ENCODE measurements at regions not wholly inside any gene's neighbourhood (a gene's known extent, or its start where the extent isn't known, plus 50 kb on each side); places are given as distances from the start of the nearest gene placed in this dataset.

DNA sequence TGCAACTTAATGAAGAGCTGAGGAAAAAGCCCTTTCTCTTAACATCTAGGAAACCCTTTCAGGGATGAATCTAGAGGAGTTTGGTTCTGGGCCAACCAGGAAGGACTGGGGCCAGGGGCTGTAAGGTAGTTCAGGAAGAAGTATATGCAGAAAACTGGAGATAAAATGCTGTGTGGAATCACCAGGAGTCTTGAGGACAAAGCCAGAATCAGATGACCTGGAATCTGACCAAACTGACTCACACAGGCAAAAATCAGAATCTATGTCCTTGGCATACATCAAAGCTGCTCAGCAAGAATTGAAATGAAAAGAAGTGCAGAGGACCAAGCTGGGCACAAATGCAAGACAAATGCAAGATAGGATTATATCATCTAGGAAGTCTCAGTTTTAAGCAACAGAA, 59.4 kb upstream of the ATP2C1 start:
- in situ Hi-C loops (cut with HindIII; ENCODE audit: low pct_unique_long_range_greater_than_20kb, low sequenced_read_pairs) = no loop called here
- DNase-seq (ENCODE audit: low read depth, low spot score) = no peak

DNA sequence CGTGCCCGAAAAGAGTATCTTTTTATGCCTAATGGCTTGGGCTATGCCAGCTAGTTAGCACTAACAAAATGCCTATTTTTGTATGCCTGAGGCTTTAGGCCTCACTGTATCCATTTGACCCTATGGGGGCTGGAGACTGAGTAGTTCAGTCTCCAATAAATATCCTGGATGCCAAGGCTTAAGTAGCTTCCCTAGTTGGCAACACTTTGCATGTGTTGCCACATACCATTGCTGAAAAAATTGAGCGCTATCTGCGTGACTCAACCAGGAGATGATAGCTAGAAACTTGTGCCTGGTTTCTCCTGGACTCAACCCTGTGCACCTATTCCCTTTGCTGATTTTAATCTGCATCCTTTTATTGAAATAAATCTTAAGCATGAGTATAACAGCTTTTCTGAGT, 58.4 kb upstream of the ATP2C1 start:
- no peak for DNase-seq (ENCODE audit: low read depth, low spot score)
- in situ Hi-C loops (cut with HindIII; ENCODE audit: low pct_unique_long_range_greater_than_20kb, low sequenced_read_pairs) = no loop called here

DNA sequence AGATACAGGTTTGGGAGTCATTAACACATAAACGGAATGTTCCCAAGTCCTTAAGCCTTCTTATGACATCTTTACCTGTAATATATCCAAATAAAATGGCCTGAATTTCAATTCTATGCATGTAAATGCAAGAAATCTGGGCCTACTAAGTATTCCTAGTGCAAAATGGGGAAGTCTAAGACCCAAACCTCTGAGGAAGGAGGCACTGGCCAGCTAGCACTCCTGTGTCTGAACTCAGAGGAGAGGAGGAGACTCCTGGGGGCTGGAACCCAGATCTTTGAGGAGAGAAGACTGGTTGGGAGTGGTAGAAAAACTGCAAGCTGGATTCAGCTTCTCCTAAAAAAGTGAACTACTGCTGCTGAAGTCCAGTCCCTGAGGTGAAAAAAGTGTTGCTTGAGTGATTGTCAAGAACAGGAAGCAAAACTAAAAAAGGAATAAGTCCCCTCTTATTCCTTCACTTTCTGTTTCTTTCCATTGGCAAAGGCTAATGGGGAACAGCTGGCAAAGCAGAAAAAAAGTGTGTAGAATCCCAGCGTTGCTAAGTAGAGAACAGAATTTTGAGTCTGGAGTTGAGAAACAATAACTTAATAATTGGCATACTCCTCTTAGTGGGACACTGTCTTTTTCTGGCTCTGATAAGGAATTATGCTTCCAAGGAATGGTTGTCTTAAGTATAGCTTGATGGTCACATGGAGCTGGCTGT, 54.8 kb upstream of the ATP2C1 start:
- in situ Hi-C loops (cut with HindIII; ENCODE audit: low pct_unique_long_range_greater_than_20kb, low sequenced_read_pairs) = no loop called here
- DNase-seq (ENCODE audit: low read depth, low spot score) = no peak

DNA sequence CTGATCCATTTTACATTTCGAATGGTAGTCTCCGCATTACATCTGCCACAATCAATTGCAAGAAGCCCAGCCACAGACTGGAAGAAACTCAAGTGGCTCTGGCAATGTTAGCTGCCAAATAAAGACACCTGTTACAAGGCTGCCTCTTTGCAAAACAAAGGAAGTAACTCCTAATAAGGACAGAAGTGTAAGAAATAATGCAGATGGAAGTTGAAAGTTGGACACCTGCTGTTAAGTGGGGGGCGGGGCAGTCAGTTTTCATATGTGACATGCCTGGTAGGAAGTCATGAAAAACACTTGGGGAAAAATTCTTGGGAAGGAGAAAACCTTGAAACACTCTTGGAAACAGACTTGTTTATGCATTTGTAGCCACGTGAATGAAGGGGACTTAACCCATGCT, 54.1 kb upstream of the ATP2C1 start:
- DNase-seq (ENCODE audit: low read depth, low spot score) = no peak
- in situ Hi-C loops (cut with HindIII; ENCODE audit: low pct_unique_long_range_greater_than_20kb, low sequenced_read_pairs) = no loop called here

DNA sequence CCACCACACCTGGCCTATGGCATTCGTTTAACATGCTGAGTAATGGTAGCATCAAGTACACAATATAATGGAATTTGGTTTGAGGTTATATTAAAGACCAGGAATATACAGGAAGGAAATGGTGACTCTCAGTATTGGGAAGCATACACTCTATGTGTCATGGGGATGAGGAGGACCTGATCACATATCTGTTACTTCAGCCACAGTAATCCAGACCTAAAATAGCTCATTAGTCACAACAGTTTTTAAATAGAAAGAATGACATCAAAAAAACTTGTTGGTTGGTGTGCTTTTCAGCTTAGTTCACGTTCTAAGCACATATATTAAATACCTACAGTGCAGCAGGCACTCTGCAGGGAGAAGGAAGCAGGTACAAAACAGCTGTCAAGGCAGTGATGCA, 52.5 kb upstream of the ATP2C1 start:
- DNase-seq (ENCODE audit: low read depth, low spot score) = no peak
- in situ Hi-C loops (cut with HindIII; ENCODE audit: low pct_unique_long_range_greater_than_20kb, low sequenced_read_pairs) = no loop called here

DNA sequence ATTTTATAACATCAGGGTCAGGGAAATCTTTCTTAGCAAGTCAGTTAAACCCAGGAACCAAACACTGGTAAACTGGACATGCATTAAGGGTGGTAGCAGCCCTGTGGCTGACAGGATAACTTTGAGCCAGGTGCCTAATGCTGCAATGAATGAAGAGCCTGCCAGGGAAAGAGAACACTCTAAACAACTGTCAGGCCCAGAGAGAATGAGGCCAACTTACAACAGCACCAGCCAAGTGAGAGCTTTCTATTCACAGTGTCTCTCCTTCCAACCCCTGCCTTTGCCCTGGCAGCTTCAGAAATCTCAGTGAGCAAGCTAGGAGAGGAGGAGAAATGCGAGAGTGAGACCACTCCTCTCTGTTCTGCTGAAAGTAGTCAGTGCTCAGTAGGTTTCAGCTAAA, 50.4 kb upstream of the ATP2C1 start:
- in situ Hi-C loops (cut with HindIII; ENCODE audit: low pct_unique_long_range_greater_than_20kb, low sequenced_read_pairs) = no loop called here

More for the DNA sequence above, 50.4 kb upstream of the ATP2C1 start:
- DNase-seq (ENCODE audit: low read depth, low spot score) = no peak

All from SK-MEL-5 (cell line).